MM.1S (cell line): ENCODE measurements at regions not wholly inside any gene's neighbourhood (a gene's known extent, or its start where the extent isn't known, plus 50 kb on each side); places are given as distances from the start of the nearest gene placed in this dataset.

Experiments used
- CTCF ChIP-seq: fragments of 300-600 bp; sonication (generic); IDR thresholded peaks from 2 replicates; pipeline ENCODE4 v1.5.1; 2016; ENCODE audit warnings: antibody characterized with exemption, low read length, mixed read lengths
- EZH2 ChIP-seq: fragments of 300-600 bp; sonication (generic); optimal IDR thresholded peaks from 2 replicates; pipeline ENCODE3; 2017; ENCODE audit warnings: low read depth, mild to moderate bottlenecking, antibody characterized with exemption, low read length, mixed read lengths

- TF ChIP-seq CTCF: no peak
- no peak for TF ChIP-seq EZH2
Observed at GRCh38 chr12:53849656-53850055, 89.0 kb upstream of the HOXC13 start.
